GM23248 (cell line): ENCODE measurements at regions not wholly inside any gene's neighbourhood (a gene's known extent, or its start where the extent isn't known, plus 50 kb on each side); places are given as distances from the start of the nearest gene placed in this dataset.

Source experiments
- EZH2 ChIP-seq: fragments of 200-600 bp; sonication (generic); IDR thresholded peaks from 2 replicates; pipeline ENCODE4 v1.6.1; 2018; ENCODE audit warnings: antibody characterized with exemption, mild to moderate bottlenecking; ENCODE audit not compliant: insufficient read depth, poor library complexity, severe bottlenecking
- EZH2phosphoT487 ChIP-seq: fragments of 200-600 bp; sonication (generic); IDR thresholded peaks from 2 replicates; pipeline ENCODE4 v1.6.1; 2018; ENCODE audit warnings: antibody characterized with exemption, moderate library complexity, mild to moderate bottlenecking, low read depth; ENCODE audit not compliant: insufficient read depth

GRCh38 chr15:34655326-34655725, 71.9 kb upstream of the GOLGA8B start:
- TF ChIP-seq EZH2 (no peak), EZH2phosphoT487 (no peak)
